ENCODE measurements at regions not wholly inside any gene's neighbourhood (a gene's known extent, or its start where the extent isn't known, plus 50 kb on each side); places are given as distances from the start of the nearest gene placed in this dataset.
"Not testable (repeated sequence)": the region's sequence is repeated elsewhere in the genome, so short reads cannot be mapped to it uniquely, and the experiment has no call there.

- TF ChIP-seq POLR2AphosphoS5 (IDR thresholded peaks at IDR 0.05) (no peak), CTCF (IDR thresholded peaks at IDR 0.05 in 8 of 11, conservative IDR thresholded peaks at IDR 0.05 in 3 of 11) (no peak), POLR2A (IDR thresholded peaks at IDR 0.05) (no peak)
- intact Hi-C loops (cut with DNase I; ENCODE audit: low total_unique reads): no loop called here
- no peak for DNase-seq
- 95 to 100% (median 98%) methylated on average over 1 of the region's 1 CpG for WGBS, 5 donors
- Histone ChIP-seq H3K4me3 (no peak overlapping the region), H3K9me3 (peaks cover 0 to 16% (median 12%) of the 10 kb centered on the region in 8 donors), H3K36me3 (no peaks in the 10 kb centered on the region), H3K27me3 (replicated peaks in 1 of 7) (no peaks in the 10 kb centered on the region), H3K4me1 (no peaks in the 10 kb centered on the region), H3K27ac (no peak overlapping the region)
Observed at GRCh38 chr4:104649631-104650030, 154.9 kb upstream of the CXXC4 start.

- WGBS, 5 donors: 69 to 93% (median 76%) methylated on average over 3 of the region's 3 CpGs
- H3K36me3 ChIP-seq; H3K27me3 ChIP-seq (replicated peaks in 1 of 7); intact Hi-C loops (cut with DNase I; ENCODE audit: low total_unique reads); H3K9me3 ChIP-seq; DNase-seq; H3K27ac ChIP-seq; H3K4me3 ChIP-seq; H3K4me1 ChIP-seq: not testable (repeated sequence)
Observed at GRCh38 chr4:104662269-104662668, 167.6 kb upstream of the CXXC4 start.

GRCh38 chr4:104677116-104677515 is 182.4 kb upstream of the CXXC4 start:
- intact Hi-C loops (cut with DNase I; ENCODE audit: low total_unique reads): no loop called here
- H3K27ac ChIP-seq: no peak overlapping the region
- 41 to 63% (median 52%) methylated on average over 3 of the region's 3 CpGs for WGBS, 5 donors
- H3K4me1 ChIP-seq: no peaks in the 10 kb centered on the region
- H3K4me3 ChIP-seq: no peak overlapping the region
- H3K27me3 ChIP-seq (replicated peaks in 1 of 7): no peaks in the 10 kb centered on the region
- no peaks in the 10 kb centered on the region for H3K36me3 ChIP-seq
- no peaks in the 10 kb centered on the region for H3K9me3 ChIP-seq
- TF ChIP-seq CTCF (IDR thresholded peaks at IDR 0.05 in 8 of 11, conservative IDR thresholded peaks at IDR 0.05 in 3 of 11) (no peak), POLR2A (IDR thresholded peaks at IDR 0.05) (no peak), POLR2AphosphoS5 (IDR thresholded peaks at IDR 0.05) (no peak)
- no peak for DNase-seq

- H3K27ac ChIP-seq: no peak overlapping the region
- TF ChIP-seq POLR2AphosphoS5 (IDR thresholded peaks at IDR 0.05) (no peak), POLR2A (IDR thresholded peaks at IDR 0.05) (no peak), CTCF (IDR thresholded peaks at IDR 0.05 in 8 of 11, conservative IDR thresholded peaks at IDR 0.05 in 3 of 11) (no peak)
- H3K4me1 ChIP-seq: no peaks in the 10 kb centered on the region
- no peak overlapping the region for H3K4me3 ChIP-seq
- H3K36me3 ChIP-seq: no peaks in the 10 kb centered on the region
- no peak for DNase-seq
- WGBS, 5 donors: 74 to 94% (median 87%) methylated on average over 1 of the region's 1 CpG
- H3K9me3 ChIP-seq: peaks cover 0 to 19% (median 10%) of the 10 kb centered on the region in 8 donors
- intact Hi-C loops (cut with DNase I; ENCODE audit: low total_unique reads): no loop called here
- H3K27me3 ChIP-seq (replicated peaks in 1 of 7): no peaks in the 10 kb centered on the region
Observed at GRCh38 chr4:104682311-104682710, 187.6 kb upstream of the CXXC4 start.

GRCh38 chr4:104693601-104694201 is 199.0 kb upstream of the CXXC4 start:
- TF ChIP-seq POLR2A (IDR thresholded peaks at IDR 0.05) (no peak), CTCF (IDR thresholded peaks at IDR 0.05 in 8 of 11, conservative IDR thresholded peaks at IDR 0.05 in 3 of 11) (peak in 3 of 11 experiments; percentile 15 to 29 (median 19))
- no peaks in the 10 kb centered on the region for H3K27me3 ChIP-seq (replicated peaks in 1 of 7)
- no peak overlapping the region for H3K4me3 ChIP-seq
- peaks cover 0 to 3% (median 0%) of the 10 kb centered on the region in 8 donors for H3K9me3 ChIP-seq
- intact Hi-C loops (cut with DNase I; ENCODE audit: low total_unique reads): no loop called here
- no peak overlapping the region for H3K27ac ChIP-seq
- H3K36me3 ChIP-seq: no peaks in the 10 kb centered on the region
- H3K4me1 ChIP-seq: no peaks in the 10 kb centered on the region
- no peak for DNase-seq
- 69 to 82% (median 75%) methylated on average over 5 of the region's 5 CpGs for WGBS, 5 donors
